NCI-H1436 (cell line): ENCODE measurements at regions not wholly inside any gene's neighbourhood (a gene's known extent, or its start where the extent isn't known, plus 50 kb on each side); places are given as distances from the start of the nearest gene placed in this dataset.

Experiments
- DNase-seq: peaks from one replicate; lab custom pipeline; 2025; lab: John Stamatoyannopoulos, UW

DNA sequence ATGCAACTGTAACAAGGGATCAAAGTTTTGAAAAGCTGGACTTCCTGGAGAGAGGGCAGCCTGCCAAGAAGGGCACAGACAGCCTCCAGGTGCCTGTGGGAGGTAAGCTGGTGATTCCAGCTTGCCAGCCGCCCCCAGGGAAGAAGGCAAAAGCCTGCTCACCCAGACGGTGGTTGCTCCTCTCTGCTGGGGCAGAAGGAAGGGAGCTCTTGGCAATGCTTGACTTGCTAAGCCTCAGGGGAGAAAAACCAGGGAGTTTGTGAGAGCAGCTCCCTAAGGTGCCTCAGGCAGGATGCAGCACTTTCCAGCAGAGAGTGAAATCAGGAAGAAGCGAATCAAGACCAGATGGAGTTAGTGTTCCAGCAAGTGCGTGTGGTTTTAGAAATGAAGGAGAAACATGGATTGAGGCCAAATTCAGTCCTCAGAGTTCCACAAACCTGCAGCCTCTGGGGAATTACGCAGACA, 553.6 kb downstream of the BUD13 start:
- DNase-seq: peak; percentile 43

DNA sequence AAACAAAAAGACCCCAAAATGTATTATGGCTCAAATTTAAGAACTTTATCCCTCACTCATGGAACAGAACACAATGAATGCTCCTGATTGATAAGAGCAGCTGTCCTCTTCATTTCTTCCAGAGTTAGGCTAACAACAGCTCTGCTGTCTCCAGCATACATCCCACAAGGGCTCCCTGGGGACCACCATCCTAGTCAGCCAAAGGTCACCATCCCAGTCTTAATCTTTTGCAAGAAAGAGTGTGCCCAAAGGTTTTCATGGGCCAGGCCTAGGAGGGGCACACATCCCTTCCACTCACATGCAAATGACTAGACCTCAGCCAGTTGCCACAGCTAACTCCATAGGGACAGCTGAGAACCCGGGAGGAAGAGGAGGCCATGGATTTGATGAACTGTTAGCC, 555.3 kb downstream of the BUD13 start:
- no peak for DNase-seq

DNA sequence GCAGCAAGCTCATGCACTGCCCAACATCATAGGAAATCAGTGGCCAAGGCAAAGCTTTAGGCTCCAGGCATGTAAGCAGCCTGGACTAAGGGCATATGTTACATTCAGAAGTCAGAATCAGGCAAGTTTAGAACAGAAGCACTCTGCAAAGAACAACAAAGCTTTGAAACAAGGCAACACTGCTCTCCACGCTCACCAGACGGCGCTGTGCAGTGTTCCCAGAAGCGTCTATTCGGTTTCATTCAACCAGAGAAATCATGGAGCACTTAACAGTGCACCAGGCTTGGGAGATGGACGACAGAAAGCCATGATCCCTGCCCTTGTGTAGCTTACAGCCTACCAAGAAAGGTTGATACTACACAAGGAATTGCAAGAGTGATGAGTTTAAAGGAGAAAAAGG, 555.8 kb downstream of the BUD13 start:
- DNase-seq: no peak

DNA sequence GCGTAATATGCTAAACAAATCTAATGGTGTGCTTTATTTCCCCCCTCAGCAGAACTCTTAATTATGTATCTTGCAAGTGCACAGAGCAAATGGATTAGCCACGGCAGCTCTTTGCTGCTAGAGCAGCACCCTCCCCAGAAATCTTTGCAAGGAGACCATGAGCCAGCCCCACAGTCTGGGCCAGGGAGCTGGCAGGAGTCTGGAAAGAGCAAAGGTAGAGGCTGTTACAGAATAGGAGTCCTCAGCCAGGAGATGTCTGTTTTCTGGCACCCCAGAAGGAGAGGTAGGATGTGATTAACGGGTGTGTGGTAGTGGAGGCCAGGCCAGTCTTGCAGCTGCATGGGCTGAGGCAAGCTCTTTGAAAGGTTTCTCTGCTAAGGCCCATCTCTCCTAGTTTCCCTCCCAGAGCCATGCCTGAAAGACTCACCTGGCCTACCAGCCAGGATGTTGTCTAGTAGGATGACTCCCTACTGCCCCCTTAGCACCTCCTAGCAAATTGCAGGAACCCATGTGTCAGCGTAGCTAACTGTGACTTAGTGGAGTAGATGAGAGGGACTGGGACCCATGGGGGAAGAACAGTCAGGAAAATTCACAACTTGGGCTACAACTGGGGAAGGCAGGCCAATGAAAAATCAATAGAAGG, 557.2 kb downstream of the BUD13 start:
- DNase-seq: peak; percentile 19

DNA sequence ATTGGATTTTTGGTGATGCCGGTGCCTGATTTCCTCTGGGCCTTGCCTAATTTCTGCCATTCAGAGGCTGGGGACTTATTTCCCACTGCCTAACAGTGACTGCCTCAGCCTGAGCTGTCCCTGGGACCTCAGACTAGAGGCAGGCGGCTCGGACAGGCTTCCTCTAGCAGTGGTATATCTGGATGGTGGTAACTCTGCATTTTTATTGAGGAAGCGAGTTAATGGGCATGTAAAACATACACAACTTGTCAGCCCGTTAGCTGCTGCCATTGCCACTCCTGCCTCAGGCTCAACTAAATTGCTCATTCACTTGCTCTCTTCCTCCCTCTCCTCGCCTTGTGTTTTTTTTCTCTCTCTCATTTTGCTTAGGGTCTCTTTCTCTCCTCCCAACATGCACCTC, 561.6 kb downstream of the BUD13 start:
- DNase-seq: no peak

DNA sequence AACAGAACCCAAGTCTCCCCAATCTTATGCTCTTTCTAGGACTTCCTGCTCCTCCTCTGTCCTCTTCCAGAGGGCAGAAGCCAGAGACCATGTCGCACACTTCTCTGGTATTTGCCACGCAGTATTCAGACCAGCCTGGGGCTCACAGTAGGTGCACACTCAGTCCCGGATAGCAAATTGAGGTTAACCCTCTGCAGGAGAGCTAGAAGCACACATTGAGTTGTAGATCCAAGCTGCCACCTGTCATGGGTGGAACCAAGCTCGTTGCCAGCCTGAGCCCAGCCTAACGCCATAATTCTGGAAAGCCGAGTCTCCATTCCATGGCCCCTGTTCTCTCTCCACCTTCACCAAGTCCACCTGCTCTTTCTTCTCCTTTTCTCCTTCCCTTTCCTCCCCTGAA, 562.1 kb downstream of the BUD13 start:
- no peak for DNase-seq

DNA sequence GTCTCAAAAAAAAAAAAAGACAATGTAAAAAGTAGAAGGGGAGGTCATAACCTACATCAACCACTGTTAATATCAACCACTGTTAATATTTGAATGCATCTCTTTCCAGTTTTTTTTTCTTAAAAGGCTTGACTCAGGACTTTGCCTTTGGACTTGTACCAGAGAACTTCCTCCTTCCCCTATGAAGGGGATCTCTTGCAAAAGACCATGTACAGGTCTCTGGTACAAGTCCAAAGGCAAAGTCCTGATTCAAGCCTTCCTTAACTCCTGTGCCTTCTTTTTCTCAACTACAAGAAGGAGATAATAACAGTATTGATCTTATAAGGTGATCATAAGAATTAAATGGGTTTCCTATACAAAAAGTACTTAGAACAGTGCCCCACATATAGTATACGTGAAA, 563.5 kb downstream of the BUD13 start:
- no peak for DNase-seq

DNA sequence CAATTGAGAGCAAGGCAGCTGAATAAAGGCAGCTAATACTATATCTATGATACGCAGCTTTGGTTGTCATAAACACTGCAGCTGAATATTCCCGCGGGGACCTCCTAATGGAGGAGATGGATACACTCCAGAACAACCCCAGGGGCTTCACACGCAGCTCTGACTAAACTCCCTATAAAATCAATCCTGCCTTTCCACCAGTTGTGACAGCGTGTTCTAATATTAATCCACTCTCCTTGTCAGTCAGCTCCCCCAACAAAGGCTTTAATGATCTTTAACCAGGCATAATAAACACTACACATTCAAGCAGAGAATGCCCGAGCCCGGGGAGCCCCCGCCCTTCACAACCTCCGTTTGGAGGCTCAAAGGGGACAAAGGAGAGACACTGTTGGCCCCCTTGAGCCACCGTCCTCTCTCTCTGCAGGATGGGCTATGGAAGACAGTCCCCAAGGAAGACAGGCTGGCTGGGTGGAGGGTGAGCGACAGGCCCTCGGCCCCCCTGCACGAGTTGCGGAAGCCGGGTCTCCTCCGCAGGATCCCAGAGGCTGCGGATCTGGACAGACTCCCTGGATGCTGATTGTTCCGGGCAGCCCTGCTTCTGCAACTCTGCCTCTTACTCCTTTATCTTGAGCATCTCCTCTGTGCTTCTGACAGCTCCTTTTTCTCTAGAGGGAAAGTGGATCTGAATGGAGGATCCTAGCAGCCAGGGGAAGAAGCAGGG, 565.2 kb downstream of the BUD13 start:
- peak; percentile 89 for DNase-seq

DNA sequence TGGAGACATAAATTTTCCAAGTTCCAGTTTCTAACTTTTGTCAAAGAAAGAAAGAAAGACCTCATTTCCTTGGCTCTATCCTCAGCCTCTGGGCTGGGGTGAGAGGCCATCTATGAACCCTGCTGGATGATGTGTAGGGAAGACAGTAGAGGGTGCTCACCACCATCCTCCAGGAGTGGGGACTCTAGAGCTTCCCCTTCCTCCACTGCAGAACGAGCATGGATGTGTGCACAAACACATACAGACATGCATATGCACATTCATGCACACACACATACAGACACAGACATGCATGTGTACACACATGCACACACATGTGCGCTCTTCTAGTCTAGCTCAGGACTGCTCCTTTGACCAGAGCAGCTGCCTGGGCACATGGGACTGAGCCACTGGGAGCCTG, 565.8 kb downstream of the BUD13 start:
- no peak for DNase-seq

DNA sequence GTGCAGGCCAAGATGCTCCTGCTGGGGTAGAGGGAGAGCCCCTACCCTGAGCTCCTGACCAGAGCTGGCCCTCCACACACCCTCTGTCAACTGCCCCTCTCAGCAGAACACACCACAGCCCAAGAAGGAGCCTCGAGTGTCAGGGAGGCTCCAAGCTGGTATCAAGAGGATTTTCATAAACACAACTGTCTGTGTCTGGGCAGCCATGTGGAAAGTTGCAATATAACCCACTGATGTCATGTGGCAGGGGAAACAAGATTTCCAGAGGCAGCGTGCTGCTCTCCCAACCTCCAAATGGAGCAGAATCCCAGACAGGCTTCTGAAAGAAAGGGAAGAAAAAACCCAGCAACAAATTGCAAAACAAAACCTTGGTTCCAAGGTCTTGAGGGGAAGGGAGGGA, 569.9 kb downstream of the BUD13 start:
- no peak for DNase-seq

DNA sequence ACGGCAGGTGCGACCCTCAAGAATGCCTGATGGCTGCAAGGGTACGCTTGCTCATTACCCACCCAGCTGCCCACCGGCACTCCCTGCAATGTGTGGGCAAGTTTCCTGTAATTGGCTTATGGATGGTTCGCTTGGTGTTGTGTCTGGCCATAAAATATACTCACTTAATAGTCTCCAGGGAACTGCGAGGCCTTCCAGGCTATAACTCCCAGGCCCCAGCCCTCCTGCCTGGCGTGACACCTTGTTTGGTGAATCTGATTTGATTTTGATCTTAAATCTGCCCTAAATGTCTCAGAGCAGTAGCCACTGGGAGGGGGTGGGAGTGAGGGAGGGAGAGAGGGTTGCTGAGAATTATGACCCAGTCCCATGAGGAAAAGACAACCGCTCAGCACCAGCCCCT, 572.2 kb downstream of the BUD13 start:
- no peak for DNase-seq

DNA sequence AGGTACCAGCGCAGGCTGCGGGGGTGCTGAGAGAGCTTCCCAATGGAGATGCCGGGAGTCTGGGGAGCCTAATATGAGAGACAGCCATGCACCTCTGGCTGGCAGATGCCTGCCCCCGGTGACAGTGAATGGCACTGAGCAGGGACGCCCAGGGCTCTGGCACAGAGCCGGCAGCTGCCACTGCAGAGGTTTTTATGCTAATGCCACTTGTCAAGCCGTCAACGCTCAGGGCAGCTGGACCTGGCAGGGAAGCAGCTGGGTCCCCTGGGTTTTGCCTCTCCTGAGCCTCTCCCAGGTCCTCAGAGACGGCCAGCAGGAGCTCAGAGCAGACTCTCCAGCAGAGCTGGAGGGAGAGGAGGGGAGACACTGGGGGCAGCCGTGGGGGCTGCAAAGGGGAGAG, 573.6 kb downstream of the BUD13 start:
- peak; percentile 88 for DNase-seq

DNA sequence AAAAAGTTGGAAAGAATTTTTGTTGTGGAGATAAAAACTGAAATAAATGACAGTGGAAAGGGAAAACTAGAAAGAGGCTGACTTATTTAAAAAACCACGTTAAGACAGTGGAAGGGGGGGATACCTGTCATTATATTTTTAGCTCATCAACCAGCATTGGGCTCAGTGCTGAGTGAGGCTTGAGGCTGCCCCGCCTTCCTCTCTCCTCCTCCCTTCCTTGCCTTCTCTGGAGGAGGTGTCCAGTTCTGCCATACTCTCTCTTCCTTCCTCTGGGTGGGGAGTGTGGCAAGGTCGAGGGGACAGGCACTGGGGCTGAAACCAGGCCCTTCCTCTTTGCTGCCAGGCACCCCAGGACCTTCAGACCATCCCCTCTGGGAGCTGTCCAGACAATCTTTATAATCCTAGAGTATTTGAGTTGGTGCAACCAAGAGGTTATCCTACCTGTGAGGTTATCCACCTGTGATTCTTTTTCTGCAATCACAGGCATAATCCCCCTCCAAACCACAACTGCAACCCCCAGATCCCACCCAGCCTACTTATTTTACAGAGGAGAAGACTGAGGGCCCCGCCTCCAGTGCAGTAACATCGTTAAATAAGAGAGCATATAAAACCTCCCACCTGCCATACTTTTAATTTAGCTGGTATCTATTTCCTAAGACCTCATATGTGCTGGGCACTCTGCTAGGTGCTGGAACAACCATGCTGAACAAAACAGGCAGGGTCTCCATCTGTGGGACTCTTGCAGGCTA, 578.5 kb downstream of the BUD13 start:
- no peak for DNase-seq

DNA sequence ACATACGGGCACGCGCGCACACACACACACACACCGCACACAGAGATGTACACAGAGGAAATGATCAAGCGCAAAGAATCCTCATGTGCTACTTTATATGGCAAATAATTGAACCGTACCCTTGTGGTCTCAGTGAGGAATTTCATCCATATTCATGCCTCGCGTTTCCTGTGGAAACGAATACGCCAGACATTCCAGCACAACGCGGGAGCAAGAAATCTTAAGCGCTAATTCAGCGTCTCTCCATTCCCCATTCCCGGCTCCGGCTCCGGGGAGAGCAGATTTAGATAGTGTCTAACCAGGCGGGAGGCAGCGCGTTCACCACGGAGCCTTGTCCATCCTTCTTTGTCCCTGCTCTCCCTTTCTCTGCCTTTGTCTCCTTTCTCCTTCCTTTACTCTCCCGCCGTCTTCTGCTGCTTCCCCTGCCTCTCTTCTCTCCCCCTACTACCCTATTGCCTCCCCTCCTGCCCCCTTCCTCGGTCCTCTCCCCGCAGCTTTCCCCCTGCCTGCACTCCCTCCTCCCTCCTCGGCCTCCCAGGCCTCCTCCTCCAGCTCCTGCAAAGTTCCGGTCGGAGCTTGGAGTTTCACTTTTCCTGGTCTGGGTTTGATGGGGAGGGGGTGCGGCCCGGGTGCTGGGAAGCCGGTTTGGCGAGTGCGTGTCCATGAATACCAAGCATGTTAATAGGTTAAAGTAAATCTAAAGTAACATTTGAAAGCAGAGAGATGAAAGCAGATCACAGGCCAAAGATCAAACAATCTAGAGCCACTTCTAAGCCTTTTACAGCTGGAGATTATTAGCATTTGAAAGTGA, 579.3 kb downstream of the BUD13 start:
- DNase-seq: no peak

DNA sequence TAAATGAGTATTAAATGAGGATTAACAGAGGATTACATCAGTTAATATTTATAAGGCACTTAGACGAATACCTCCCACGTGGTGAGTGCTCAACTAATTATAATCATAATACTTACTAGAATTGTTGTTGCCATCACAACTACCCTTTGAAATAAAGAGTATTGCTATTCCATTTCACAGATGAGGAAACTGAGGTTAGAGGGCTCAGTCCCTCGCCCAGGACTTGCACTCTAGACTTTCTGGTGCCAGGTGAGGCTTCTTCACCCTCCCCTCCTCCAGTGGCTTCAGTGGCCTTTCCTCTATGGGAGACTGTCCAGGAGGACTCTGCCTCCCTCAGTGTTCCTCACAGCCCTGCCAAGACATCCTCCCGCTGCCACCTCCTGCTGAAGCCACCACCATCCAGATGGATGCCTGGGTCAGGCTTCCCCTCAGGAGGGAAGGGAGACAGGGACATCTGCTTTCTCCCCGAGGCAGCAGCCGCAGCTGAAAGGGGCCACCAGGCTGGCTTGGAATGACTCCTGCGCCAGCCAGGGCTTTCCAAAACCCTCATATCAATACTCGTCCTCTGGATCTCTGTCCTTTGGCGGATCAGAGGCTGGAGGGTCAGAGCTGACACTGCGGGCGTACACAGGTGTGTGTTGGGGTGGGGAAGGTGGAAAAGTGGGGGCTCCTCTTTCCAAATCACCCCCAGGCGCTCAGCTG, 580.1 kb downstream of the BUD13 start:
- no peak for DNase-seq

DNA sequence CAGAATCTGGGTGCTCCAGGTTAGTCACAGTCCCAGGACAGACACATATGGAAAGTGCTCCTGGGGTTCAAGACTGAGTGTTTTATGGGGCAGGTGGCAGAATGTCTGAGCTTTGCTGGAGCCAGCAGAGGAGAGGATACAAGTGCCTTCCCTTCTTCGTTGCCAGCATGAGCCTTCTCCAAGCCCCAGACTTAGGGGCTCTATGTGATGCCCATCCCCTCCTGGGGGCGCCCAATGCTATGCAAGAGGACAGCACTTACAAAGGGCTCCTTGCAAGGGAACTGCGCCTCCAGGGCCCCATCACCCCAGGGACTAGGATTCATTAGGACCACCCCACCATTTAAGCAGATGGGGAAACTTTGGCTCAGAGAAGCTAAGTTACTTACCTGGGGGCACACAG, 581.9 kb downstream of the BUD13 start:
- DNase-seq: no peak

DNA sequence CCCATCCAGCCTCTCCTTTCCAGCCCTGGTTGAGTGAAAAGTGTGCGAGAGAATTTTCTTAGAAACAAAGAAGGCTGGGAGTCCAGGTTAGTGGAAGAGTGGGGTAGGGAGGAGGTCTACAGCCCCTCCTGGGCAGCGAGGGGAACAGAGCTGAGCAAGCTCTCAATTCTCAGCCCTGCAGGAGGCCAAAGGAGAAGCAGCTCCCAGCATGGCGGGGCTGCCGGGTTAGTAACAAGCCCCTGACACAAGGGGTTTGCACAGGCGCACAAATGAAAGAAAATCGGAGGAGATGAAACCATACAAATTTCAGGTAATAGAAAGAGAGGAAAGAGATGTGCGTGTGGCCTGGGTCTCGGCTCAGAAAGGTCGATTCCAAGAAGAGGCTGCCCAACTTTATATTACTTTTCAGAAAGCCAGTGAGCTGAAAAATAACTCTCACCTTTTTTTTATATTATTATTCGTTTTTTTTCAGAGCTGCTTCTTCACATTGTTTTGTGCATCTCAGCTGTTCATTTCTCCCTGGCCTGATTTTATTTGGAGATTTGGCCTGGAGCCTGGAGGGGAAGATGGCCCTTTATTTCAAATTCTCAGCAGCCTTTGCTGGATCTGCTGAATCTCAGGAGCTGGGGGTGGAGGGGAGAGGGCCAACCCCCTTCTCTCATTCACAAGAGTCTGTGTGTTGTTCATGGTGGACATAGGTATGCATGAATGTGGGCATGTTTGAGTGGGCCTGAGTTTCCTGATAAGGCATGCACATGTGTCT, 583.2 kb downstream of the BUD13 start:
- no peak for DNase-seq

DNA sequence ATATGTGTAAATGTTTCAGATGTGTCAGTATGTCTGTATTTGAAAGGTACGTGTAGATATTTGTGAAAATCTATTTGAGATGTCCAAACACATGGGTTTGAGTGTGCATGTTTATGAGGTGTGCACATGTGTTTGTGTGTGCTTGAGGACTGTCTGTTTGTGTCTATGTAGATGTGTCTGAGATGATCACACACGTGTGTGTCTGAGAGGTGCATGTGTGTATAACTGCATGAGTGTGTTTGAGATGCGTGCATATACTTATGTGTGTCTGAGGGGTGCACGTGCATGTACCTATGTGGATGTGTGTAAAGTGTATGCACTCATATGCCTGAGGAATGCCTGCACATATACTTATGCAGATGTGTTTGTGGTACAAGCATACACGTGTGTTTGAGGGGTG, 584.4 kb downstream of the BUD13 start:
- no peak for DNase-seq

DNA sequence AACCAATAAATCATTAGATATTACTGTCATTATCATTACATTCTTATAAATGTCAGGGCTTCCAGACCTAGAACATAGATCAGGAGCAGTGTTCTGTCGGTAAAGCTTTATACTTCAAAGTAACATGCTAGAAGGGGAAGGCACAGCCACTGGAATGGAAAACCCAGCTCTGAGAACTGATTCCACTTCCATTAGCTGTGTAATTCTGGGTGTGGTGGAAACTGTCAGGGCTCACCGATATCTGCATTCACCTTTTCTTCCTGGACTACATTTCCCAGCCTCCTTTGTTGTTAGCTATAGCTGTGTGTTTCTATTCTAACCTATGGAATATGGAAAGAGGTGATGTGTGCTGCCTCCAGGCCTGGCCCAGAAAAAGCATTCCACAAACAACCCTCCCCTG, 585.8 kb downstream of the BUD13 start:
- no peak for DNase-seq

DNA sequence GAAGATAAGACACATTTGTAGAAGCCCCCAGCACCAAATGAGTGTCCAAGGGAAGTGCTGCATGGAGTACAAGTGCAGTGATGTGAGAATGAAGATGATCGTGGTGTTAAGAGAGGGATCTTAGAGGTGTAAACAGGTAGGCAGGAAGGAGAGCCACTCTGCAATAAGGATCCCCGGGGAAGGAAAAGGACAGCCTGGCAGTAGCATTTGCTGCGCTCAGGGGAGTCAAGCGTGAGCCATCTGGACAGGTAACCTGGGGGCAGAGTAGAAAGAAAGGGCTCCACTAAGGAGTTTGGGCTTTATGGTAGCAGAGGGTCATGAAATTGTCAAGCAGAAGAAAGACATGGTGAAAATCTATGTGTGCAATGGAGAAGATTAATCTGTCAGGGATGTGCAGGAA, 587.2 kb downstream of the BUD13 start:
- no peak for DNase-seq

DNA sequence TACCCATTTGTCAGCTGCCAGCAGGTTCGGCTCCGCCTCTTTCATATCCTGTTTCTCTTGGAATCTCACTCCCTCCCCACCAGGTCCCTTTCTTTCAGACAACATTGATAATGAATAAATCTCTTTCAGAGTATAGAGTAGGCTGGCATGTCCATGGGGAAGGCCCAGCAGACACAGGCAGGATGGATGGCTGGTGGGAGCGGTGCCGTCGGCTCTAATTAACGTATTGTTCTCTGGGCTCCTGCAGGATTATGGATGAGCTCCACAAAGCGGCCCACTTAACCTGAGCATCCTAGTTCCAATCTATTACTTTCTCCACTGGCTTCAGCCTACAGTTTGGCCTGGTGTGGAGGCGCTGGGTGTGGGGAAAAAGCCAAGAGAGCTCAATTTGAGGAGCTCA, 588.0 kb downstream of the BUD13 start:
- DNase-seq: no peak
